ENCODE measurements at regions not wholly inside any gene's neighbourhood (a gene's known extent, or its start where the extent isn't known, plus 50 kb on each side); places are given as distances from the start of the nearest gene placed in this dataset.

DNA sequence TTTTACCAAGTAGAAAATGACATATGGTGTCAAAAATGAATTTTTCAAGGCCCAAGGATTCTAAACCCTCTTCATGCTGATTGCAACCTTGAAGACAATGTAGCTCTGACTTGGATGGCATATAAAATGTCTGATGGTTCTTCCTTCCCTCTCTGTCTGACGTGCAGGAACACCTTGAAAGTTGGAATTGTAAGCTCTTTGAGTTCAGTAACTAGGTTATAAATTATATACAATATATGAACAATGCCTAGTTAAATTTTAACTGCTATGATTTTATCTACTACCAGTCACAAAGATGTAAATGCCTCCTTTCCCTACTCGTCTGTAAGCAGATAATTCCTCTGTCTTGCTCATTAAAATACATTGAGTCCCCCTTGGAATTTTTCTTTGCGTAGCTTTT is 89.5 kb upstream of the TMEM17 start:
- DNase-seq, result no peak

DNA sequence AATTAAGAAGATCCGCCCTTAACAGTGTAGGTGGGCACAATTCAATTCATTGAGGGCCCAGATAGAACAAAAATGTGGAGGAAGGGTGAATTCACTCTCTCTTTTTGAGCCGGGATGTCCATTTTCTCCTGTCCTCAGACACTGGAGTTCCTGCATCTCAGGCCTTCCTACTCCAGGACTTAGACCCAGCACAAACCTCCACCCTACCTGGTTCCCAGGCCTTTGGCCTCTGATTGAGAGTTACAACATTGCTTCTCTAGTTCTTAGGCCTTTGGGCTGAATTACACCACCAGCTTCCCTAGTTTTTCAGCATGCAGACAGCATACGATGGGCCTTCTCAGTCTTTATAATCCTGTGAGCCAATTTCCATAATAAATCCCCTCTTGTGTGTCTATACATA is 87.8 kb upstream of the TMEM17 start:
- no peak for DNase-seq

DNA sequence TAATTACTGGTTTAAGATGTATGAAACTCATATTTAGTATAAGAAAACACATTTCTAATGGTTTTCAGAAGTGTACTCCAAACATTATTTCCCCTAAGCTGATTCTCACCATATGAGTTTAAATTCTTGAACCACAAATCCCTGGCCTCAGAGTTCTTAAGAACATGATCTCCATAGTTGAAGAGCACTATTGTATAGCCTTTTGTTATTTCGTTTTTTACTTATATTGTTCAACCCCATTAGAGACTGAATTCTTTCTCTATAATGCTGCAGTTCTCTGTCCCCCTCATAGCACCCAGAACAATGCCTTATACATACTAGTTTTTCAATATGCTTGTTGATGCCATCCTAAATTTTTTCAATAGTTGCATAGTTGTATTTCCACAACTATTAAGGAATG is 85.5 kb upstream of the TMEM17 start:
- DNase-seq, result no peak

DNA sequence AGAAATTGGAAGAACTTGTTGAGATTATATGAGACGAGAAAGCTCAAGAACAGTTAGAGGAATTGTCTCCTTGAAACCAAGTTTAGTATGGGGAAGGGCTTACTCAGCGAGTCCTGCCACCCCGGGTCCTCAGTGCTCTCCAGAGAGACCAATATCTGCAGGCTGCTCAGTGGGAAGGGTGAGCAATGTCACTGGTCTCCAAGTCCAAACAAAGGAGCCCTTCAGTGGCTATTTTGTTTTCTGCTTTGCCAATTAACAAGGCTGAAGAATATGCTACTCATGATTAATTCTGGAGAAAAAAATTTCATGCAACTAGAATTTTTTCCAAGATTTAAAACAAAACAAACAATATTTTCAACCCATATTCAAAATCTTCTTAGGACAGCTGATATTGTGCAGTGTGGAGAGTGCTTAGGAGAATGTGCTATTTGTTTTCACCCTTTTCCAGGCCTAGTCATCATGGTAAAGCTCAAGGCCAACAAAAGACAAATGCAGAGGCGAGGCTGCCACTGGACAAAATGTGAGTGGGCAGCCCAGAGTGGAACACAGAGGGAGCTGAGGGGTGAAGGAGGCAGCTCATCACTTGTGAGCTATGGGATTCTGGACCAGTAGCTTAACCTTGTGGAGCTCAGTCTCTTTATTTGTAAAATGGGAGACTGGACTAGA is 83.8 kb upstream of the TMEM17 start:
- no peak for DNase-seq

DNA sequence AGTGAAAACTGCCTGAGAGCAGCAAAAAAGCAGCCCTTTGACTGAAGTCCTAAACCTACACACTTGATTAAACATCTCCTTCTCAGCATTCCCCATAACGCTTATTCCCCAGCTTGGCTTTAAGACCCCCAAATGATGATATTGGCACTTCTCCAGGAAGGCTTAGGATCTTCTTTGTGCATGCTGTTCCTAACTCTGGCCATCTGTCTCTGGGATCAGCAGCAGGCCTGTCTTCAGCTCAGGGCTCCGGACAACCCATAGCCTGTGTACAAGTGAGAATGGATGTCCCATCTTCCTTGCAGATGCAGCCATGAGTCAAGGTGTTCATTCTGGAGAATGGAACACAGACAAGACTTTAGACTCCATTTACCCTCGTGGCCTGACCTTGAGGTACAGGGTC is 81.6 kb upstream of the TMEM17 start:
- DNase-seq, result no peak

DNA sequence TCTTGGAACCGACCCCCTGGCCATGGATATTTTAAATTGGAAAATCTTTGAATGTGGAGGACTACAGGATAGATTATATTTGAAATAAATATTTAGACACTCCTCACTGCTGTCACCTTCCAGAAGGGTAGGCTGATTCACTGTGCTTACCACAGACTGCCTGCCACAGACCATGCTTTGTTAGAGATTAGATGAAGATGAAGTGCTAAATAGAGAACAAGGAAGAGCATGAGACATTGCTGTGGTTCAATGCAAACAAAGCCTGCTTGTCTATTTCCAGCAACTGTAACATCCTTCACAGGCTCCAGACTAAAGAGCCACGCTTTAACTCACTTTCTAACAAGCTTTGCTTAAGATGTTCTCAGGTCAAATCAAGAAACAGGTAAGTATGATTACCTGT is 81.0 kb upstream of the TMEM17 start:
- DNase-seq, result no peak

DNA sequence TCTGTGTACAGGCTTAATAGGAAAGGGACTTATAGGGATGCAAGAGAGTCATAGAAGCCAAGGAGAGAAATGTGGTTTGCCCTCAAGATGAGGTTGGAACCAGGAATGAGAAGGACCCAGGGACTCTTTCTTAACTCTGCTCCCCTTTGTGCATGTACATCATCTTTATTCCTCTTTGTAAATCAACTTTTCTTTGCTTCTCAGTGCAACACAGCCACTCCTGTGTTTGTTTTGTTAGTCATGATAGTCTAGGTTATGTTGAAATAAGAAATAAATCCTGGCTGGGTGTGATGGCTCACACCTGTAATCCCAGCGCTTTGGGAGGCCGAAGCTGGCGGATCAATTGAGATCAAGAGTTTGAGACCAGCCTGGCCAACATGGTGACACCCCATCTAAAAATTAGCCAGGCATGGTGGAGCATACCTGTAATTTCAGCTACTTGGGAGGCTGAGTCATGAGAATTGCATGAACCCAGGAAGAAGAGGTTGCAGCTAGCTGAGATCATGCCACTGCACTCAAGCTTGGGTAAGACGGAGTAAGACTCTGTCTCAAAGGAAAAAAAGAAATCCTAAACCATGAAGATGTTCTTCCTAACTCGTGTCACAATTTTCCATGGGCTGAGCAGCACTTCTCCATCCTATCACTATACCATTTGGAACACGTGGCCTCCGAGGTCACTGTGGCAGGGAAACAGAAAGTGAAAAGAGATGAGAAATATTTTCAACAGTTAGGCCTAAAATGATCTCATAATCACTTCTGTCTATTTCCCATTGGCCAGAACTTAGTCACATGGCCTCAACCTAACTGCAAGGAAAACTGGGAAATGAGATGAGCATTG is 73.0 kb upstream of the TMEM17 start:
- DNase-seq, result no peak

DNA sequence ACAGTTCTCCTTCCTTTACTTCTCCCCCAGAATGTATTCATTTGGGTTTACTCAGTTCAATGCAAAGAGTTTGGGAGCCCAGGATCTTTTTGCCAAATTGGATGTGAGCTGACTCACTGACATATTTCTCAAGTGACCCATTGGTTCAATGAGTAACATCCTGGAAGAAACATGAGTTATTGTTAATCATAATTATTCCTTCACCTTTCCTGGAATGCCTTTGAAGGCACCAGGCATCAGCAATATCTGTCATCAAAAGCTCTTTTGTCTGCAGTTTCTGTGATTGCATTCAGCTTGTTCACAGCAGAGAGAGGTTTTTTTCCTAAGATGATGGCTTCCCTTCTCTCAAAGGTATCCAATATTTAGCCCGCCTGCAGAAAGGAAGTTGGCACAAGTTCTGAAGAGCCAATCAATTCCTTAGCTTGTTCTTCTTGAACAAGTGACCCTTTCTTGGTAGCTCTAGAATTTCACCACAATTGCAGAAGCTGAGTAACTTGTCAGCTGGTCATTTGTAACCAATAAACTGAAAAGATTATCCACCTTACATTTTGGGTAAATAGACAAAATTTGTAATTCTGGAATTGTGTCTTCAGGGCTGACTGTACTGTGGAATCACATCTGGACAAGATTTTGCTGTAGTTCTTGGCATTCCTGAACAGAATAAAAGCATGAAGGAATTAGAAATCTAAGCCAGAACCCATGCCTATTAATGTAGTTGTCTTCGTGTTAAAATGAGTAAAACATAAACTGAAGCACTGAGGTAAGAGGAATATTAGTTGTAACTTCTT is 72.2 kb upstream of the TMEM17 start:
- DNase-seq, result no peak

DNA sequence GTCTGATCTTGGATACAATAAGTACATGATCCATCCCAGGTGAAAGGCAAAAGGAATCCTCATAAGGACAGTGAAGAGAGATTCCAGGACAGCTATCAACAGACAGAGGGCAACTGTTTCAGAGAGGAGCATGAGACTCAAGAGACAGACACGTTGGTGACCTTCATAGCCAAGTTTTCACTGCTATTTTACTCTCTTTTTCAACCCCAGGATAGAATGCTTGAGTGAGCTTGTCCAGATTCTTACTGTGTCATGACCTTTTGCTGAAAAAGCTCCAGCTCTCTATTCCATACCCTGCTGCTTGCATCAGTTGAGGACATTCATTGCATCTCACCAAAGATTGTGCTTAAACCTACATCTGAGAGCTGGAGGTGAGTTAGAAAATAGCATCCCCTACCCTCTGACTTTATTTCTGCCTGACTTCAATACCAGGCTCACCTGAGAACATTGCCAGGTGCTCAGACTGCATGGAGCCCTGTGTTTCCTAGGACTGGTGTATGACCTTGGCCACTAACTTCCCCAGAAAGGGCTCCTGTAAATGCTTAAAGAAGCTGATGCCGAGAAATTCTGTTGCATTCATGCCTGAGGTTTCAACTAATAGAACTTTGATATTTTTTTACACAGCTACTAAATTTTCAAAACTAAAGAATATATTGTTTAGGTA is 70.4 kb upstream of the TMEM17 start:
- DNase-seq, result no peak

DNA sequence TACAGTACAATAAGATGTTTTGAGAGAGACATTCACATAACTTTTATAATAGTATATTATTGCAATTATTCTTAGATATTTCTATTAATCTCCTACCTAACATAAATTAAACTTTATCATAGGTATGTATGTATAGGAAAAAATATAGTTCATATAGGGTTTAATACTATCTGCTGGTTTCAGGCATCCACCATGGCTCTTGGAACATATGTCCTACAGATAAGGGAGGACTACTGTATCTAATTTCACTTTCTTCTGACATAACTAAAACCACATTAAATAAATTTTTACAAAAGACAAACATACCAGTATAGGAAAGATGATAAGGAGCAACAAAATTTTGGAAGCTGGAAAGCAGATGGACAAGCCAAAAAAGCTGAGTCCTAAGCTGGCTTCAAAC is 67.9 kb upstream of the TMEM17 start:
- no peak for DNase-seq

DNA sequence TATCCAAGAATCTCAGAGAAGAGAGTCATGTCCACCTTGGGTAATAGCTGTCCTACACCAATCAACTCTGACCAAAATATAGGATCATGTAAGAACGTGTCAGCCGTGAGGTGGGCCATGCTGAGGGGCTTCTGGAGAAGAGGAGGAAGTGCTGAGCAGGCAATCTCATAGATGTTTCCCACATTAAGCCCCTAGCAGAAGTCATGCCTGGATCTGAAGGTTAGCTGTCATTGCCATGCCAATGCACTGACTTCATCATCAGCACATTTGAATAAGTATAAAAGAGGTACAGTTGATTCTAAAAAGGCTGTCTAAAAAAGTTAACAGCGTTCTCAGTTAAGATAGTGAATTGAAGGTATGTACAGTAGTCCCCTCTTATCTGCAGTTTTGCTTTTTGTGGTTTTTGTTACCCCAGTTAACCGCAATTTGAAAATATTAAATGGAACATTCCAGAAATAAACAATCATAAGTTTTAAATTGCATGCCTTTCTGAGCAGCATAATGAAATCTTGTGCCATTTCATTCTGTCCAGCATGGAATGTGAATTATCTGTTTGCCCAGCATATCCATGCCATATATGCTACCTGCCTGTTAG is 67.2 kb upstream of the TMEM17 start:
- DNase-seq, result no peak

DNA sequence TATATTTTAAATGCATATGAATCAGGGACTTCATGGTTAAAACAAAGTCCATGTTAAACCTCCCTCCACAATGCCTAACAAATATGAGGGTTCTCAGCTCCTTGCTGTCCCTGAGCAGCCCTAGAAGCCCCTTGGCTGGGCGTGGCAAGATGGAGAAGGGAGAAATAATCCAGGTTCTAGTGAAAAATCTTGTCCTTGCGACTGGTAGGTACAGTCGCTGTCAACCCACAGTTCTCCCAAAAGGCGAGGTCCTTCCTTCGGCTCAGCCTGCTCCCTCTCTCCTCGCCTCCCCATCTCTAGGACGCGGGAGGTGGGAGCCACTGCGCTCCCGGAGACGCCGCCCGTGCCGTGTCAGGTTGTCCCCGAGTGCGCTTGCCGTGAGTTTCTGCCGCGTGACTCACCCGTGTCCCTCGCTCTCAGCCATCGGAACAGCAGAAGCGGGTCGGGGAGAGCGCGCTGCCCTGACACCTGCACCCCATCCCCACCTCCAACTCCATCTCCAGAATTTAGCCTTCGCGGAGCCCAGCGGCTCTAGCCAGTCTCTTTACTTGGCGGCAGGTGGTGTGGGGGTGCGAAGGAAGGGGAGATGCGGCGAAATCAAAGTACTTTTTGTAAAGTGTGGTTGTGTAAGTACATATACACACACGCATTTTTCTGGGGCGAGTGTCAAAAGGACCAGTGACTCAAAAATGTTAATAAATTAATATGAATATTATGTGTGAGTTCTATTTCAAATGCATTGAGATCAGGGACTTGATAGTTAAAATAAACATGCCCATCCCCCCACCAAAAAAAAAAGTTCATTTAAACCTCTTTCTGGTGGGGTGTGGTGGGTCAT is 65.1 kb upstream of the TMEM17 start:
- no peak for DNase-seq

DNA sequence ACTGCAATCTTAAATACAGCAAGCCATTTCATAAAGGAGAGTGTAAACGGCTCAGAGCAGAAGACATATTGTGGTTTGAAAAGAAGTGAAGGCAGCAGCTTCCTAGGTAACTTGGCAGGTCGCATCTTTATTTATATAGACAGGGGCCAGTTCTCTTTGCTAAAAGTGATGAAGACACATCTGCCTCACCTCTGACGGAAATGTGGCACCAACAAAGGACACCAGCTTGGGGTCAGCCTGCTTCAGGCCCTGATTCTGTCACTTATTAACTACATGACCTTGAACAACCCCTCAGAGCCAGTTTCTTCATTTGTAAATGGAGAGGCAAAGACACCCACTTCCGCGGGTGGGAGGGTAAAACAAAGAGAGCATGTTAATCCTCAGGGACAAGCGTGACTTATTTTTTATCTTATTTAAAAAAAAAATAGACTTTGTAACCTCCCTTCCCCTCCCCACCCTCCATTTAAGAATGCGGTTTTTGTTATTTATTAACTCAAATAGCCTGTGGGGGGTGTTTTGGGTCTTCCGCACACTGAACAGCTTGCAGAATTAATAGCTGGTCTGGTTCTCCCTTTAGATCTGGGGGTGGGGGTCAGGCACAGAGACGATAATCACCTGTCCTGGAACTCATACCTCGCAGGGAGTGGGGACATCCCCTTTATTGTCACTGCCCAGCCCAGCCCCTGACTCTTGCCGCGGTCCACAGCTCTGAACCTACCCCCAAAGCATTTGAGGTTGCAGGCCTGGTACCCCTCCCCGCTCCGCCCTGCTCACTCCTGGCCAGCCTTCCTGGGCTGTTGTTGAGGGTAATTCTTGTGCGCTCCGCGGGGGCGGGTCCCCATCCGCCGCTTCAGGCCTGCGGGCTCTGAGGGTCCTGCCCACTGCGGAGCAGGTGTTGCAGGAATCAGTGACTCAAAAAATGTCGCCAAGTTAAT is 64.2 kb upstream of the TMEM17 start:
- DNase-seq, result no peak

DNA sequence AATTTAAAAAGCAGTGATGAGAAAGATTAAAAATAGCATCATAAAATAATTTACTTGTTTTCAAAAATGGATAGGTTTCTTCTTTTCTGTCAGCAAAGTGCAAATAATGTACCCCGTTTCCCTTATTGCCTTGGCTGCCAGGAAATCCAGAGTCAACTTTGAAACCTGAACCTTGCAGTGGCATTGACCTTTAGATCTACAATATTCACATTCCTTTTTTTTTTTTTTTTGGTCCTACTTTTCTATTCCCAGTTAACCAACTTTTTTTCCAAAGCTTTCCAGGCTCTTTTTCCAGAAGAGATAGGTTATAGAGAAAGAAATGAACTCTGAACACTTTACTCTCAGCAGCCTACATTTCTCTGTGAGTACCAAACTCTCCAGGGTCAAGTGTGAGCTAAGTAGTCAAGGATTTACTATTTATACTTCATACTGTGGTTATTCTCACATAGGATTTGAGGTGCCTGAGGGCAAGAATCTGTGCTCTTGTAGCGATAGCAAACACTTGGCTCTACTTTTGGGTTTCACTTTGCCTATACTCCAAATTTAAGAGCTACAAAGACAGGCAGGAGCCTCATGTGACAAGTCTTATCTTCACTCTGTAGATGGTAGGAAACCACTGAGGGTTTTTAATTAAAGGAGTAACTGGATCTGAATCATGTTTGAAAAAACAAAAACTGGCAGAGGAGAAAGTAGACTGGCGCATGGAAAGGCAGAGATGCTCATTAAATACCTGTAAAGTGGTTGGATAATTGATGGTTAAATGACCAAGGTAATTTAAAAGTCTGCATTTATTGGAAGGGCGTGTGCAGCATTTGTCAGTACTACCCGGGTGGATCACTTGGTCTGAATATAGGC is 63.2 kb upstream of the TMEM17 start:
- no peak for DNase-seq

DNA sequence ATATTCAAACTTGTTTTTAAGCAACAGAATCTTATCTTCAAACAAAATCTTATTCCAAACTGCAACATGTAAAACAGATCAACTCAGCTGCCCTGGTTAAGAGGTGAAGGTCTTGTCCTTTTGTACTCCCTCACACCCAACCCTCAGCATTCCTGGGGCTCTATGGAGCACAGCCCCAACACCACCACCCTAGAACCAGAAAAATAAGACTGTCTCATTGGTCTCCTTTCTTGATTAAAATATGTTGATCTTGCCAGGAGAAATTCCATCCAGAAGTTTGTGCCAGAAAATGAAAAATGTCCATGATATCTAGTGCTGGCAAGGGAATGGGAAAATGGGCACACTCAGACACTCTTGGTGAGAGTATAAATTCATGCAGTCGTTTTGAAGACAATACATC is 62.1 kb upstream of the TMEM17 start:
- DNase-seq, result no peak

DNA sequence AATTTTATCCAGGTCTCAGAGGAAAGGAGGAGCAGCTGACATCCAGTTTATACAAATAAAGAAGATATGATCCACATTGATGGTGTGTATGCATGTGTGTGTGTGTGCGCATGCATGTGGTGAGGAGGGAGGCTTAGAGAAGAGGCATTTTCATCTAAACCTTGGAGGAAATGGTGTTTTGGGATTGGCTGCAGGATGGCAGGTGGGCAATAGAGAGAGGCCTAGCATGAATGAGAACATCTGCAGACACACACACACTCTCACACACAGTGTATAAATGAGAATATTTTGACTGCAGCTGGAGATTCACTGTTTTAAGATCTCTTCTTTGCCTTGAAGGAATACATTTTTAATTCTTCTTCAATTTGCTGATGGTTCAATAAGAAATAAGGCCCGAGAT is 61.7 kb upstream of the TMEM17 start:
- no peak for DNase-seq

DNA sequence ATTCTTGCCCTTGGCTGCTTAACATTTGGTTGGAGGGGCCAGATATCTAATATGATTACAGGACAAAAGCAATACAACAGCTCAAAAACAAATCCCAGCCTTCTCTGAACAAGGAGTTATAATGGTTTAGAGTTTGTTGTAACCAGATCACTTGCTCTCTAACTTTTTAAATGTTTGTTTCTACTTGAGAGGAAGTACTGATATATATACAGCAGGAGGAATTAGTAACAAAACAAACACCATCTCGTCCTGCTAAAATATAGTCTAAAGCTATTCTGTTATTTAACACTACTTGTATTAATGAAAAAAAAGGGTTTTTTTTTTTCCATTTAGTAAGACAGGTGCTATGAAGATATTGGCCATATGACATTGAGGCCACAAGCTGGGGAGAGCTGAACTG is 60.9 kb upstream of the TMEM17 start:
- DNase-seq, result no peak

DNA sequence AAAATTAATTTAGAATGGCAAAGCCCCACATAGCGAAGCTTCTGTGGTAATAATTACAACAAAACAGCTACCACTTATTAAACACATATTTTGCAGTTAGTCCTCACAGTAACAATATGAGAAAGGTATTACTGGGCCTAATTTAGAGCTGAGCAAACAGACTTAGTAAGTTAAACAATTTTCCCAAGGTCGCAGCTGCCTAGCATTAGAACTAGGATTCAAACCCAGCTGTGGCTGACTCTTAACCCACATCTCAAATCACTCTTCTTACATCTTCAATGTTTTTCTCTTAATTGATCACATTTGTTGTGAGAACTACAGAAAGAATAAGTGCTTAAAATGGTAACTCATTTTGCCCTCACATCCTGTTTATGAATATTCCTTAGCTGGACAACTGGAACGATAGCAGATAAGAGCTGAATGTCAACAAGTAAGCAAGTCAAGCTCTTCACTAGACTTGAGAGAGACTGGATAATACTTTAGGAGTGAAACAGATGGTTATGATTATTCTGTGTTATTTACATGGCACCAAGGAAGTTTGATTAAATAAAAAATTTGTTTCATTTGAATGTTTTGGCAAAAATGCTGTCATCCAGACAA is 59.4 kb upstream of the TMEM17 start:
- DNase-seq, result no peak

DNA sequence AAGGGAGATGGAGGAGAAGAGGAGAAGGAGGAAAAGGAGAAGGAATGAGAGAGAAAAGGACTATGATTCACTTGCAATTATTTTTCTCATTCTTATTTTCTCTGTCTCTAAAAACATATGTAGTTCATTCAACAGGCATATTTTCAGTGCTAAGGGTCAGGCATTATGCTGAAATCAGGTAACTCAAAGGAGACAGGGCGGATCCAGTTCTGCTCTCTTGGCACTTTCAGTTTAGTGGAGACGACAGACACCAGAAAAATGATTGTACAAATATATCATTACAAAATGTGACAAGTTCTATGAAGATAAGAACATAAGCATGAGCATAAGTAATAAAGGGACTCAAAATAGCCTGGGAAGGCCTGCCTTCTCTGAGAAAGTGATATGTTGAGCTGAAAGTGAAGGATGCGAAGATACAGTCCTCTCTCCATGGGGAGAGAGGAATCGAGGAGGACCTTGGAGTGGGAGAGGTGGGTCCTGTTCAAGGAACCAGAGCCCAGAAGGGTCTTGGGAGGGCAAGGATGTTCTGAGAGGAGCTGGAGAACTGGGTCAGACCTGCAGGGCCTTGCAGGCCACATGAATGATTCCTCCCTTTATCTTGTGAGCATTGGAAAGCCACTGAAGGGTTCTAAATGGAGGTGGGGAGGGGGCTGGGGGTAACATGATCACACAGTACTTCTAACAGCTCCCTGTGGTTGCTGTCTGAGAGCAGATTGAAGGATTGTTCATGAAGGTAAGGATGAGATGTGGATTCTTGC is 58.6 kb upstream of the TMEM17 start:
- DNase-seq, result no peak
